Endothelial cell of umbilical vein (primary cell): ENCODE measurements at regions not wholly inside any gene's neighbourhood (a gene's known extent, or its start where the extent isn't known, plus 50 kb on each side); places are given as distances from the start of the nearest gene placed in this dataset.

Experiments
- BruUV-seq: library from RNA; stranded (reverse); fragments of 400-500 nt; replicated peaks from 2 replicates; lab custom pipeline; 2021; lab: Mats Ljungman, UMichigan
- CTCF ChIA-PET: fragments of 300-600, 350-600 bp; sonication (Branson Sonifier 250); formaldehyde crosslinking; loops from one replicate; lab custom pipeline; 2021; ENCODE audit warnings: antibody characterized with exemption, inconsistent platforms; lab: Charles Lee
- POLR2A ChIA-PET: fragments of 300-600, 350-600 bp; sonication (Branson Sonifier 250); formaldehyde crosslinking; loops from one replicate; lab custom pipeline; 2021; ENCODE audit warnings: antibody characterized with exemption, inconsistent platforms; lab: Charles Lee
- DNase-seq: peaks from one replicate; pipeline ENCODE4 v3.0.0-alpha.2; 2011; ENCODE audit warnings: low read depth, low spot score
- FAIRE-seq: peaks from 2 replicates; lab custom pipeline; 2011; peaks lifted over from hg19 to GRCh38; lab: Jason Lieb, UNC
- H2AFZ ChIP-seq: 2 replicates; pipeline ENCODE4 v1.6.0; 2012; ENCODE audit warnings: low read depth, low read length, control low read depth, inconsistent platforms
- H3K27ac ChIP-seq: 2 replicates; pipeline ENCODE4 v1.5.1; 2011; ENCODE audit warnings: low read depth, mild to moderate bottlenecking, control low read depth, low read length, moderate library complexity; ENCODE audit not compliant: insufficient read depth
- H3K27me3 ChIP-seq, 2 experiments: 2 replicates each; pipeline versions ENCODE4 v1.6.0 to v1.6.1; 2011; ENCODE audit warnings: low read length in 2 of 2, mixed read lengths in 1 of 2; ENCODE audit not compliant: control insufficient read depth in 2 of 2, insufficient read depth in 2 of 2
- H3K36me3 ChIP-seq, 2 experiments: 2 replicates in 1 of 2; 3 replicates in 1 of 2; pipeline ENCODE4 v1.5.1; 2011; ENCODE audit warnings: low read length in 2 of 2, mild to moderate bottlenecking in 1 of 2, moderate library complexity in 1 of 2; ENCODE audit not compliant: control insufficient read depth in 2 of 2, insufficient read depth in 2 of 2; ENCODE audit errors: extremely low read depth in 1 of 2
- H3K4me1 ChIP-seq: 3 replicates; pipeline ENCODE4 v1.5.1; 2011; ENCODE audit warnings: mild to moderate bottlenecking, low read length; ENCODE audit not compliant: control insufficient read depth, insufficient read depth; ENCODE audit errors: extremely low read depth
- H3K4me2 ChIP-seq: 2 replicates; pipeline ENCODE4 v1.6.1; 2011; ENCODE audit warnings: low read length, control low read depth, mixed read lengths; ENCODE audit not compliant: insufficient read depth
- H3K4me3 ChIP-seq, 3 experiments: fragments of 200-600 bp in 1 of 3; sonication (generic), shearing (Covaris generic) in 1 of 3; replicated peaks in 1 of 3; 2 replicates each; pipeline ENCODE4 v1.5.1; 2011 to 2016; ENCODE audit warnings: control low read depth in 3 of 3, low read length in 3 of 3, mild to moderate bottlenecking in 2 of 3, inconsistent platforms in 1 of 3, low read depth in 1 of 3, moderate library complexity in 1 of 3; ENCODE audit not compliant: insufficient read depth in 1 of 3
- H3K79me2 ChIP-seq: 2 replicates; pipeline ENCODE4 v1.6.0; 2012; ENCODE audit warnings: low read length, inconsistent platforms; ENCODE audit not compliant: control insufficient read depth, insufficient read depth
- H3K9ac ChIP-seq: replicated peaks from 2 replicates; pipeline ENCODE3; 2011; ENCODE audit warnings: low read length, control low read depth; ENCODE audit not compliant: insufficient read depth; ENCODE audit errors: extremely low read depth
- H3K9me1 ChIP-seq: replicated peaks from 3 replicates; pipeline ENCODE4 v1.6.0; 2011; ENCODE audit warnings: mild to moderate bottlenecking, low read length; ENCODE audit not compliant: control insufficient read depth, insufficient read depth; ENCODE audit errors: extremely low read depth
- H3K9me3 ChIP-seq: replicated peaks from 2 replicates; pipeline ENCODE4 v1.5.1; 2012; ENCODE audit warnings: low read length, inconsistent platforms; ENCODE audit not compliant: control insufficient read depth, insufficient read depth
- H4K20me1 ChIP-seq: replicated peaks from 2 replicates; pipeline ENCODE3; 2011; ENCODE audit warnings: mild to moderate bottlenecking, low read length; ENCODE audit not compliant: control insufficient read depth, insufficient read depth; ENCODE audit errors: extremely low read depth
- EZH2 ChIP-seq: IDR thresholded peaks from 2 replicates; pipeline ENCODE4 v1.6.1; 2012; ENCODE audit warnings: borderline replicate concordance, low read depth, mild to moderate bottlenecking, moderate library complexity, low read length, inconsistent platforms; ENCODE audit not compliant: severe bottlenecking
- FOS ChIP-seq: IDR thresholded peaks from 2 replicates; pipeline ENCODE4 v1.6.1; 2011; ENCODE audit warnings: mild to moderate bottlenecking, low read length, moderate library complexity, borderline replicate concordance; ENCODE audit not compliant: insufficient read depth
- GATA2 ChIP-seq: IDR thresholded peaks from 2 replicates; pipeline ENCODE4 v1.7.0; 2011; ENCODE audit warnings: low read depth, mild to moderate bottlenecking, moderate library complexity, mixed read lengths, low read length; ENCODE audit not compliant: insufficient read length, insufficient read depth
- JUN ChIP-seq: IDR thresholded peaks from 2 replicates; pipeline ENCODE4 v1.6.1; 2011; ENCODE audit warnings: borderline replicate concordance, low read depth; ENCODE audit not compliant: insufficient read length, insufficient read depth
- MYC ChIP-seq: IDR thresholded peaks from one replicate; pipeline ENCODE4 v1.6.1; 2011; ENCODE audit warnings: mild to moderate bottlenecking, low read depth, low read length
- POLR2A ChIP-seq: IDR thresholded peaks from 2 replicates; pipeline ENCODE4 v1.6.1; 2012; ENCODE audit warnings: low read depth, mild to moderate bottlenecking, control low read depth, low read length
- POLR2AphosphoS5 ChIP-seq: IDR thresholded peaks from 2 replicates; pipeline ENCODE4 v1.6.1; 2012; ENCODE audit warnings: low read depth, mild to moderate bottlenecking, control low read depth, low read length, moderate library complexity; ENCODE audit not compliant: insufficient read depth
- dilution Hi-C: fragments of 300-500 bp; cut with MboI; formaldehyde crosslinking; loops from one replicate; pipeline ENCODE4 v1.15.0; 2019; ENCODE audit warnings: low sequenced_read_pairs; ENCODE audit not compliant: extremely low pct_ligation_motif_present
- intact Hi-C: fragments of 100-400 bp; cut with micrococcal nuclease; formaldehyde crosslinking; loops from one replicate; pipeline ENCODE4 v1.10.0; 2022
- TF ChIP-seq, protein P1 (sequence below), 2 donors: IDR thresholded peaks; 1 replicate in 1 of 2; 2 replicates in 1 of 2; pipeline ENCODE4 v1.5.1; 2011; ENCODE audit warnings: low read length in 2 of 2, mild to moderate bottlenecking in 2 of 2, moderate library complexity in 2 of 2, control low read depth in 1 of 2, inconsistent platforms in 1 of 2, low read depth in 1 of 2; ENCODE audit not compliant: insufficient read depth in 1 of 2; ENCODE audit errors: extremely low read depth in 1 of 2
- TF ChIP-seq, protein P2 (sequence below): IDR thresholded peaks from 2 replicates; pipeline ENCODE4 v1.6.1; 2011; ENCODE audit not compliant: insufficient read depth, insufficient read length

DNA sequence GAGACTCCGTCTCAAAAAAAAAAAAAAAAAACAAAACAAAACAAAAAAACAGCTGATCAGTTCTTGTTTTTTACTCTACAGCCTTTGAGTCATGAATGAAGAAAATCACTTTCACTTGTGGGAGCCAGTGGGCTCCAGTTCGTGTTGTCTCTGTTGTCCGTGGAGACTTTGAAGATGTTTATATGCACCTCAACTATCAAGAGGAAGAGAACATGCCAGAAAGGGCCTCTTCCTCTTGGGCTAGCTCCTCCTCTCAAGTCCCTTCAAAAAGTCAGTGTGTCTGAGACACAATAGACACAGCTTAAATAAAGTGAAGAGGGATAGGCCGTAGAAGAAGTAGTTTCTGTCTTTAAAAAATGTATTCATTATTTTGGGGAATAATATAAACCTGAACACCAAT is 182.7 kb downstream of the KDR start:
- Histone ChIP-seq H3K27ac (peak overlapping the region; percentile 96), H3K36me3 (no peaks in the 10 kb centered on the region), H3K4me3 (no peak overlapping the region), H3K4me2 (peak overlapping the region; percentile 56), H4K20me1 (no peaks in the 10 kb centered on the region), H3K9me1 (no peaks in the 10 kb centered on the region), H3K9ac (peak overlapping the region; percentile 49), H2AFZ (peak overlapping the region; percentile 74), H3K27me3 (no peaks in the 10 kb centered on the region), H3K4me1 (peaks cover 48% of the 10 kb centered on the region), H3K79me2 (no peaks in the 10 kb centered on the region), H3K9me3 (no peaks in the 10 kb centered on the region)
- BruUV-seq: no TSS peak
- dilution Hi-C loops (no loop called here), intact Hi-C loops (loop anchor here (1.0 to 10.0 kb wide), 4 partner anchors 12 to 284 kb away; no protein-coding TSS in a partner anchor)
- FAIRE-seq (no peak), DNase-seq (peak; percentile 72)
- CTCF ChIA-PET: interaction anchor here (1.0 to 2.1 kb wide), 5 partner anchors 13 to 624 kb away, joined by 3 to 21 read pairs (median 5); no protein-coding TSS in a partner anchor
- POLR2A ChIA-PET: interaction anchor here (2.6 kb wide), 1 partner anchor 13 kb away, joined by 19 read pairs; no protein-coding TSS in a partner anchor
- TF ChIP-seq, protein P1, sequence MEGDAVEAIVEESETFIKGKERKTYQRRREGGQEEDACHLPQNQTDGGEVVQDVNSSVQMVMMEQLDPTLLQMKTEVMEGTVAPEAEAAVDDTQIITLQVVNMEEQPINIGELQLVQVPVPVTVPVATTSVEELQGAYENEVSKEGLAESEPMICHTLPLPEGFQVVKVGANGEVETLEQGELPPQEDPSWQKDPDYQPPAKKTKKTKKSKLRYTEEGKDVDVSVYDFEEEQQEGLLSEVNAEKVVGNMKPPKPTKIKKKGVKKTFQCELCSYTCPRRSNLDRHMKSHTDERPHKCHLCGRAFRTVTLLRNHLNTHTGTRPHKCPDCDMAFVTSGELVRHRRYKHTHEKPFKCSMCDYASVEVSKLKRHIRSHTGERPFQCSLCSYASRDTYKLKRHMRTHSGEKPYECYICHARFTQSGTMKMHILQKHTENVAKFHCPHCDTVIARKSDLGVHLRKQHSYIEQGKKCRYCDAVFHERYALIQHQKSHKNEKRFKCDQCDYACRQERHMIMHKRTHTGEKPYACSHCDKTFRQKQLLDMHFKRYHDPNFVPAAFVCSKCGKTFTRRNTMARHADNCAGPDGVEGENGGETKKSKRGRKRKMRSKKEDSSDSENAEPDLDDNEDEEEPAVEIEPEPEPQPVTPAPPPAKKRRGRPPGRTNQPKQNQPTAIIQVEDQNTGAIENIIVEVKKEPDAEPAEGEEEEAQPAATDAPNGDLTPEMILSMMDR (IDR thresholded peaks at IDR 0.05; ENCODE audit: extremely low read depth in 1 of 2, insufficient read depth in 1 of 2, low read depth in 1 of 2, low read length in 2 of 2): no peak
- TF ChIP-seq MYC: no peak
- TF ChIP-seq, protein P2, sequence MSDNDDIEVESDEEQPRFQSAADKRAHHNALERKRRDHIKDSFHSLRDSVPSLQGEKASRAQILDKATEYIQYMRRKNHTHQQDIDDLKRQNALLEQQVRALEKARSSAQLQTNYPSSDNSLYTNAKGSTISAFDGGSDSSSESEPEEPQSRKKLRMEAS: no peak

DNA sequence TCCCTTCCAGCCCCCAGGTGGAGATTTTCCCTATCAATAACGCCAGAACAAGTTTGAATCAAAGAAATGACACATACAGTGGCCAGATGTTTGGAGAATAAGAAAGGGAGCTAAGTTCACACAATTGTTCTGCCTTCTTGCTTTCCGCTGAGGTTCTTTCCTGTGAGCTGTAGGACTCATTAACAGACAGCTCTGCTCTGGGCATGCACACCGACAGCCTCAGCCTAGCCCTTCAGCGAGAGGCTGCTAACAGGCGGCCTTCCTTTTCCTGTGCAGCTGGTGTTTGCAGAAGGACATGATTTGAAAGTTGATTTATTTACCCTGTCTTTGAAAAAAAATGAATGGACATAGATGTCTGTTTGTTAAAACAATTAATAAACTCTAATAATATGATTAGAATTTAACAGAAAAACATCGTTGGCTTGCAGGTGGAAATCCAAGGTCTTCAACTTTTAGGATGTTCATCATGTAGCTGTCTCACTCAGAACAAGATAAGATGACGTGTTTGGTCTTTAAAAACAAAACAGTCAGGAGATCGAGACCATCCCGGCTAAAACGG is 183.3 kb downstream of the KDR start:
- H3K27me3 ChIP-seq: no peaks in the 10 kb centered on the region
- BruUV-seq: no TSS peak
- CTCF ChIA-PET: interaction anchor here (1.0 to 2.1 kb wide), 7 partner anchors 12 to 623 kb away, joined by 3 to 21 read pairs (median 6); no protein-coding TSS in a partner anchor
- TF ChIP-seq JUN (peak; percentile 80), GATA2 (peak; percentile 52), EZH2 (no peak), MYC (peak; percentile 7), POLR2A (peak; percentile 62), POLR2AphosphoS5 (no peak), FOS (peak; percentile 46)
- TF ChIP-seq, protein P1 (IDR thresholded peaks at IDR 0.05; ENCODE audit: extremely low read depth in 1 of 2, insufficient read depth in 1 of 2, low read depth in 1 of 2, low read length in 2 of 2): no peak
- TF ChIP-seq, protein P2: no peak
- no peak overlapping the region for H2AFZ ChIP-seq
- H3K27ac ChIP-seq: peak overlapping the region; percentile 96
- peak overlapping the region; percentile 70 for H3K9ac ChIP-seq
- intact Hi-C loops (loop anchor here (1.0 to 10.0 kb wide), 4 partner anchors 12 to 284 kb away; no protein-coding TSS in a partner anchor), dilution Hi-C loops (no loop called here)
- FAIRE-seq: peak; percentile 85
- no peaks in the 10 kb centered on the region for H3K9me3 ChIP-seq
- POLR2A ChIA-PET: interaction anchor here (0.6 to 2.6 kb wide), 3 partner anchors 12 to 1007 kb away, joined by 3 to 19 read pairs (median 6); partner anchors contain the start of gene CEP135
- H3K4me3 ChIP-seq: peak overlapping the region in 1 of 3 experiments; percentile 2
- no peaks in the 10 kb centered on the region for H4K20me1 ChIP-seq
- H3K79me2 ChIP-seq: no peaks in the 10 kb centered on the region
- no peaks in the 10 kb centered on the region for H3K36me3 ChIP-seq
- peak; percentile 99 for DNase-seq
- H3K4me1 ChIP-seq: peaks cover 54% of the 10 kb centered on the region
- no peaks in the 10 kb centered on the region for H3K9me1 ChIP-seq
- peak overlapping the region; percentile 59 for H3K4me2 ChIP-seq
